Thyroid gland (tissue), 4 donors: ENCODE measurements at regions not wholly inside any gene's neighbourhood (a gene's known extent, or its start where the extent isn't known, plus 50 kb on each side); places are given as distances from the start of the nearest gene placed in this dataset.

Experiments used
- POLR2A ChIP-seq, 2 donors: fragments of 450-650 bp; IDR thresholded peaks; one replicate each; pipeline ENCODE4 v1.6.1; 2017; ENCODE audit warnings: antibody characterized with exemption in 2 of 2, mild to moderate bottlenecking in 2 of 2, moderate library complexity in 1 of 2
- TF ChIP-seq, protein P1 (sequence below), 6 experiments: fragments of 200-600 bp in 3 of 6; fragments of 450-650 bp in 3 of 6; sonication (generic) in 3 of 6; IDR thresholded peaks; one replicate each; pipeline ENCODE4 v1.5.1; 2016 to 2019; ENCODE audit warnings: antibody characterized with exemption in 6 of 6, mild to moderate bottlenecking in 2 of 6, inconsistent platforms in 1 of 6, moderate library complexity in 1 of 6

DNA sequence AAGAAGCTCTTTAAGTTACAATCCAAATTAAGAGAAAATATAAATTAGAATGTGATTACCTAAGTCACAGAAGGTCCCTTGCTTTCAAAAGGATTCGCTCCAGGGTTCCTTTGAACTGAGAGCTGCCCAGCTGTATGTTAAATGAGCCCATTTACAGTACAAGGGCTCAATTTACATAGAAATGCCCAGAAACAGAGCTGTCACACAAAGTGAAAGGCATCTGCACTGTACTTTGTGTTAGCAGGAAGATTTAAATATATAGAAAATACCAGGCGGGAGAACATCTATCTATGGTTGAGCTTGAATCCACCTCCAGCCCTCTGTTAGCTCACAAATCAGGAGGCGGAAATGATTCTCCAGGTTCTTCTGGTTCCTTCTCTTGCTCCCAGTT, 272.9 kb downstream of the PAX3 start:
- TF ChIP-seq, protein P1, sequence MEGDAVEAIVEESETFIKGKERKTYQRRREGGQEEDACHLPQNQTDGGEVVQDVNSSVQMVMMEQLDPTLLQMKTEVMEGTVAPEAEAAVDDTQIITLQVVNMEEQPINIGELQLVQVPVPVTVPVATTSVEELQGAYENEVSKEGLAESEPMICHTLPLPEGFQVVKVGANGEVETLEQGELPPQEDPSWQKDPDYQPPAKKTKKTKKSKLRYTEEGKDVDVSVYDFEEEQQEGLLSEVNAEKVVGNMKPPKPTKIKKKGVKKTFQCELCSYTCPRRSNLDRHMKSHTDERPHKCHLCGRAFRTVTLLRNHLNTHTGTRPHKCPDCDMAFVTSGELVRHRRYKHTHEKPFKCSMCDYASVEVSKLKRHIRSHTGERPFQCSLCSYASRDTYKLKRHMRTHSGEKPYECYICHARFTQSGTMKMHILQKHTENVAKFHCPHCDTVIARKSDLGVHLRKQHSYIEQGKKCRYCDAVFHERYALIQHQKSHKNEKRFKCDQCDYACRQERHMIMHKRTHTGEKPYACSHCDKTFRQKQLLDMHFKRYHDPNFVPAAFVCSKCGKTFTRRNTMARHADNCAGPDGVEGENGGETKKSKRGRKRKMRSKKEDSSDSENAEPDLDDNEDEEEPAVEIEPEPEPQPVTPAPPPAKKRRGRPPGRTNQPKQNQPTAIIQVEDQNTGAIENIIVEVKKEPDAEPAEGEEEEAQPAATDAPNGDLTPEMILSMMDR (IDR thresholded peaks at IDR 0.05) = no peak
- TF ChIP-seq POLR2A (IDR thresholded peaks at IDR 0.05) = no peak
